ENCODE measurements at regions not wholly inside any gene's neighbourhood (a gene's known extent, or its start where the extent isn't known, plus 50 kb on each side); places are given as distances from the start of the nearest gene placed in this dataset.
"Not testable (repeated sequence)": the region's sequence is repeated elsewhere in the genome, so short reads cannot be mapped to it uniquely, and the experiment has no call there.

- no peak overlapping the region for H3K4me3 Mint-ChIP-seq (ENCODE audit: unreplicated experiment)
- H3K4me1 Mint-ChIP-seq (ENCODE audit: low read depth, unreplicated experiment), result peaks cover 4% of the 10 kb centered on the region
- peak overlapping the region; percentile 57 for H3K27ac Mint-ChIP-seq (ENCODE audit: unreplicated experiment)
- H3K27me3 Mint-ChIP-seq (ENCODE audit: unreplicated experiment), result peaks cover 3% of the 10 kb centered on the region
- peaks cover 31% of the 10 kb centered on the region for H3K36me3 Mint-ChIP-seq (ENCODE audit: unreplicated experiment)
- no peak for TF ChIP-seq CTCF (IDR thresholded peaks at IDR 0.05; ENCODE audit: partially characterized antibody, unreplicated experiment)
- no peak for DNase-seq
- H3K9me3 Mint-ChIP-seq (ENCODE audit: unreplicated experiment), result peaks cover 7% of the 10 kb centered on the region
Measured at GRCh38 chr13:99758460-99759162, 213.0 kb downstream of the ZIC5 start.

GRCh38 chr13:99757756-99758459 lies 213.7 kb downstream of the ZIC5 start:
- Mint-ChIP-seq H3K4me3 (ENCODE audit: unreplicated experiment) (no peak overlapping the region), H3K36me3 (ENCODE audit: unreplicated experiment) (peaks cover 25% of the 10 kb centered on the region), H3K27ac (ENCODE audit: unreplicated experiment) (no peak overlapping the region), H3K4me1 (ENCODE audit: low read depth, unreplicated experiment) (peaks cover 4% of the 10 kb centered on the region), H3K9me3 (ENCODE audit: unreplicated experiment) (peaks cover 7% of the 10 kb centered on the region), H3K27me3 (ENCODE audit: unreplicated experiment) (peaks cover 1% of the 10 kb centered on the region)
- no peak for DNase-seq
- TF ChIP-seq CTCF (IDR thresholded peaks at IDR 0.05; ENCODE audit: partially characterized antibody, unreplicated experiment), result no peak

GRCh38 chr13:99756281-99756680 lies 215.3 kb downstream of the ZIC5 start:
- TF ChIP-seq CTCF (IDR thresholded peaks at IDR 0.05; ENCODE audit: partially characterized antibody, unreplicated experiment), result no peak
- Mint-ChIP-seq H3K27ac (ENCODE audit: unreplicated experiment) (no peak overlapping the region), H3K9me3 (ENCODE audit: unreplicated experiment) (peaks cover 5% of the 10 kb centered on the region), H3K27me3 (ENCODE audit: unreplicated experiment) (peaks cover 5% of the 10 kb centered on the region), H3K36me3 (ENCODE audit: unreplicated experiment) (peaks cover 18% of the 10 kb centered on the region), H3K4me3 (ENCODE audit: unreplicated experiment) (no peak overlapping the region), H3K4me1 (ENCODE audit: low read depth, unreplicated experiment) (peaks cover 4% of the 10 kb centered on the region)
- no peak for DNase-seq

GRCh38 chr13:99754750-99755149 lies 216.8 kb downstream of the ZIC5 start:
- peaks cover 18% of the 10 kb centered on the region for H3K36me3 Mint-ChIP-seq (ENCODE audit: unreplicated experiment)
- not testable (repeated sequence) for H3K4me1 Mint-ChIP-seq (ENCODE audit: low read depth, unreplicated experiment); DNase-seq; H3K27me3 Mint-ChIP-seq (ENCODE audit: unreplicated experiment); H3K27ac Mint-ChIP-seq (ENCODE audit: unreplicated experiment); H3K9me3 Mint-ChIP-seq (ENCODE audit: unreplicated experiment); H3K4me3 Mint-ChIP-seq (ENCODE audit: unreplicated experiment)

- Mint-ChIP-seq H3K36me3 (ENCODE audit: unreplicated experiment) (peaks cover 10% of the 10 kb centered on the region), H3K9me3 (ENCODE audit: unreplicated experiment) (peaks cover 2% of the 10 kb centered on the region), H3K27me3 (ENCODE audit: unreplicated experiment) (peaks cover 4% of the 10 kb centered on the region), H3K4me3 (ENCODE audit: unreplicated experiment) (no peak overlapping the region), H3K27ac (ENCODE audit: unreplicated experiment) (no peak overlapping the region), H3K4me1 (ENCODE audit: low read depth, unreplicated experiment) (peaks cover 4% of the 10 kb centered on the region)
- TF ChIP-seq CTCF (IDR thresholded peaks at IDR 0.05; ENCODE audit: partially characterized antibody, unreplicated experiment), result no peak
- DNase-seq, result no peak
Measured at GRCh38 chr13:99752373-99752772, 219.2 kb downstream of the ZIC5 start.
